GM18505 (cell line): ENCODE measurements at regions not wholly inside any gene's neighbourhood (a gene's known extent, or its start where the extent isn't known, plus 50 kb on each side); places are given as distances from the start of the nearest gene placed in this dataset.
"Not testable (repeated sequence)": the region's sequence is repeated elsewhere in the genome, so short reads cannot be mapped to it uniquely, and the experiment has no call there.

Experiments used
- ATAC-seq: cut with Tn5 transposase; IDR thresholded peaks from one replicate; pipeline ENCODE4 v1.9.1; 2021; ENCODE audit not compliant: unreplicated experiment
- POLR2A ChIP-seq: IDR thresholded peaks from 4 replicates; pipeline ENCODE4 v1.6.1; 2011; ENCODE audit warnings: borderline replicate concordance; ENCODE audit not compliant: insufficient read depth, insufficient read length; ENCODE audit errors: extremely low read depth

DNA sequence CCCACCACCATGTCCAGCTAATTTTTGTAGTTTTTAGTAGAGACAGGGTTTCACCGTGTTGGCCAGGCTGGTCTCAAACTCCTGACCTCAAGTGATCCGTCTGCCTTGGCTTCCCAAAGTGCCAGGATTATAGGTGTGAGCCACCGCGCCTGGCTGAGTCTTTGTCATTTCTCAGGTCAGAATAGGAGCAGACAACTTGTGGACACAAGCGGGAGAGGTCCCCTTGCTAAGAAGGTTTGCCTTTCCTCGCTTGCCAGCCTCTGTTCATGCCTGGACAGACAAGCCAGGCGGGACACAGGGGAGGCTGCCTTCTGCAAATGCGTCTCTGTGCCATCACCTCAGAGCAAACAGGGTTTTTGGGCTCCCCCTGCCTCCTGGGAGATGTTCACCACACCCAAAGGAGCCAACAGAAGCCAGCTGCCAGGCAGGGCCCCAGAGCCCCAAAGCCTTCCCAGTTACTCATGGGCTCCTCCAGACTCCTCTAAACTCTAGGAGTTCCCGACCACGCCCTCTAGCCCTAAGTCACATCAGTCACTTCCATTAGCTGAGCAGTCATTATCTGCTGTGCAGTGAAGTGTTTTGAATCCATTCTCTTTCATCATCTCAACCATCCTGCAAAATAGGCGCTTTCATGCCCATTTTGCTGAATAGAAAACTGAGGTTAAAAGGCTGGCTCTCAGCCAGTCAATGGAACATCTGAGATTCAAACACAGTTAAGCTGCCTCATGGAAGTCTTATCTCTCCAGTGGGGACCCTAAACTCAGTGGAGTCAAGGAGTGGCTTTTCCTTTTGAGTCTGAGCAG lies 245.0 kb downstream of the UACA start:
- no peak for ATAC-seq
- TF ChIP-seq POLR2A, result no peak

DNA sequence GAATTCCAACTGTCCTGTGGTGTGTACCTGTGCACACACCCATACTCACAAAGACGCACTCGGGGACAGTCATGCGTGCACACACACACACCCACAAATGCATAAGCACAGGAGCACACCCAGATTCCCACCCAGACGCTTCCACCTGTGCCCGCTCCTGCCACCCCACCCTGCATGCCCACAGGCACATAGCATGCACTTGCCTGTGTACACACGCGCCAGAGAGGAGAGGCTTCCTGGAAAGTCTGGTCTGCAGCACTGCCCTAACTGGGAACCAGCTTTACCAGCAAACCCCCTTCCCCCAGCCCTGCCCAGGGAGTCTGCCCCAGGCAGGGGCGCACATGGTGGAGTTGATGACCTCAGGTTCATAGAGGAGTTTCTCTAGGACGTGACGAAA lies 246.2 kb downstream of the UACA start:
- no peak for TF ChIP-seq POLR2A
- ATAC-seq, result no peak

DNA sequence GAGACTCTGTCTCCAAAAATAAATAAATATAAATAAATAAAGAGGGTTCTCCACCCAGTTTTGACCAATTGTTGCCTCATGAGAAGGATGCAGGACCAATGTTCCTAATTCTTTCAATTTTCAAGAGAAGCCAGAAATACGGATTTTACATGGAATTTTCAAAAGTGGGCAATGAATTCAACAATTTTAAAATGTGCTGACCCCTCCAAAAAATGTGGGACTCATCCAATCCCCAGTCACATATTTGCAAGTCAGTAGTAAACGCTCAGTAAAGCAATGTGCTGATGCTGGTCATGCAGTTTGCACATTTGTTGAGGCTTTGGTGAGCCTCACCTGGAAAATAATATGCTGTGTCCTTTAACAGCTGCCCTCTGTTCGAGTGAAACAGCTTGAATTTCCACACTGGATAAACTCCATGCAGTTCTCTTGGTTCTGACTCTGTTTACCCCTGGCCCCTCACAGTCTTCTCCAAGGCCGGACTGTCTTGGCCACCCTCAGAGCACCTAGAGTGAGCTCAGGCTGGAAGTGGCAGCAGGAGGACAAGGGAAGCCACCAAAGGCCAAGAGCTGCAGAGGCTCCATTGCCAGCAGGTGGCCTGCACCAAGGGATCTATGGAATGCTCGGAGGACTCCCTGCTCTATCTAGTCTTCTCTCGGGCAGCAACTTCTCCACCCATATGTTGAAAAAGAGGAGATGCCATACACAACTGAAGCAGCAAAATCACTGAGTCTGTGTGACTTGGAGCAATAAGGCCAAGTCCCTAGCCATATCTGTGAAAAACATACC lies 246.8 kb downstream of the UACA start:
- ATAC-seq, result no peak
- TF ChIP-seq POLR2A, result no peak

DNA sequence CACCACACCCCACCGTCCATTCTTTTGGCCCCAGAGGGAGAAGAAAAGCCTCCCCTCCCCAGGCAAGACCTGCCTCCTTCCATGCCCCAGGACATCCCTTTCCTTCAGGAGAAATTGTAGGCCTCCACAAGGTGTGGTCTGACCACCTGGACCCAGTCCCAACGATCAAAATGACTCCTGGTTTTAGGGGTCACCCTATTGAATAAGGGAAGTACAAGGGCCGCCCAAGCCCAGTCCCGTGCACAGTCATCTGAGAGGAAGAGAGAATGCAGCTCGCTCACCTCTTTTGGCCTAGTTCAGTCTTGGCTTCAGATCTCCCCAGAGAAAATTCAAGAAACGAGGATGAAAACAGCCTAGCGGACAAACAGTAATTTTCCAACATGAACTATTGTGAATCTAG lies 249.1 kb downstream of the UACA start:
- TF ChIP-seq POLR2A, result no peak
- ATAC-seq, result no peak

DNA sequence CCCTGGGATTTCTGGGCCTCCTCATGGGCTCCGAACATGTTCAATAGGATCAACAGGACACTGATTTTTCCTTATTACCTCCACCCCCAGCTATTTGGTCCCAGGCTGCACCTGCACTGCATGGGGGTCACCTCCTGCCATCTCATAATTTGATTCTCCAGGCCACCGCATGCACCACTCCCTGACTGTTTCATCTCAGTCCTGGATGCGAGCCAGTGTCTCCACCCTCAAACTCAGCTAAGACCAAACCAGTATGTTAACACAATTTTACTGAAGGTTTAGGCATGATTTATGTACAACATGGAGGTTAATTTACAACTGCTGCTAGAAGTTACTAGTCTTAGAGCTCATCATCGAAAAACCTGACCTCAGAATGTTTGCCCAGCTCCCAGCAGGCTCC lies 249.5 kb downstream of the UACA start:
- no peak for ATAC-seq
- TF ChIP-seq POLR2A, result no peak

DNA sequence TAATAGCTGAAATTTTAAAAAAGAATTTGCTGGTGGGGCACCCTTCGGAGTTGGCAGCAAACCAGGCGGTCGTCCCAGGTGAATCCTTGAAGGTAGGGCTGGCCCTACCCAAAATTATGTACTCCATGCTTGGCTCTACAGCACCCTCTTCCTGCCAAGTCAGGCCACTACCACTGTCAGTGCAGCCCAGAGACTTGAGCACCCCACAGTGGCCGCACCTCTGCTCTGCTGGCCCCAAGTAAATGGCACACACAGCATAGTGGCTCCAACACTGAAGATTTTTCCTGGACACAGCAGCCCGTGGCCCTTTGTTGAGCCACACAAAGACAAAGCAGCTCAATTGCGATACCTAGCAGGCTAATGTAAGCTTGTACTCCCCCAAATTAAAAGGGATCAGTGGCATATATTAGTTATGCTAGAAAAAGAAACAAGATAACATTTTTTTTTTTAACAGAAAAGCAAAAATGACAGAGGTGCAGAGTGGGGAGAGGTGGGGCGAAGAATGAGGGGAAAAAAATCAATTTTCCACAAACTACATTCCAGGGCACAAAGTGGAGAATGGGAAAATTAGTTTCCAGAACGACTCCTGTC lies 250.5 kb downstream of the UACA start:
- no peak for TF ChIP-seq POLR2A
- ATAC-seq, result no peak

DNA sequence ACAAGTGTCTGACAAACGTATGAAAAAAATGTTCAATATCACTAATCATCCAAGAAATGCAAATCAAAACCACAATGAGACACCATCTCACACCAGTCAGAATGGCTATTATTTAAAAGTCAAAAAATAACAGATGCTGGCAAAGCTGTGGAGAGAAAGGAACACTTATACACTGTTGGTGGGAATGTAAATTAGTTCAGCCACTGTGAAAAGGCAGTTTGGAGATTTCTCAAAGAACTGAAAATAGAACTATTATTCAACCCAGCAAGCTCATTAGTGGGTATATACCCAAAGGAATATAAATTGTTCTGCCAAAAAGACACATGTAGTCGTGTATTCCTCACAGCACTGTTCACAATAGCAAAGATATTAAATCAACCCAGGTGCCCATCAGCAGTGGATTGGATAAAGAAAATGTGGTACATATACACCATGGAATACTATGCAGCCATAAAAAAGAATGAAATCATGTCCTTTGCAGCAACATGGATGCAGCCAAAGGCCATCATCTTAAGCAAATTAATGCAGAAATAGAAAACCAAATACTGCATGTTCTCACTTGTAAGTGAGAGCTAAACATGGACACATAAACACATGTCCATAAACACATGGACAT lies 251.3 kb downstream of the UACA start:
- not testable (repeated sequence) for ATAC-seq

DNA sequence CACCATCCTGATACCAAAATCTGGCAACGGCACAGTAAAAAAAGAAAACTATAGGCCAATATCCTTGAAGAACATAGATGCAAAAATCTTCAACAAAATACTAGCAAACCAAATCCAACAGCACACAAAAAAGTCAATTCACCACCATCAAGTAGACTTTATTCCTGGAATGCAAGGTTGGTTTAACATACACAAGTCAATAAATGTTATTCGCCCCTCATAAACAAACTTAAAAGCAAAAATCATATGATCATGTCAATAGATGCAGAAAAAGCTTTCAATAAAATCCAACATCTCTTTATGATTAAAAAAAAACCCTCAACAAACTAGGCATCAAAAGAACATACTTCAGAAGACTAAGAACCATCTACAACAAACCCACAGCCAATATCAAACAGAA lies 252.9 kb downstream of the UACA start:
- ATAC-seq, result no peak
- TF ChIP-seq POLR2A, result no peak

DNA sequence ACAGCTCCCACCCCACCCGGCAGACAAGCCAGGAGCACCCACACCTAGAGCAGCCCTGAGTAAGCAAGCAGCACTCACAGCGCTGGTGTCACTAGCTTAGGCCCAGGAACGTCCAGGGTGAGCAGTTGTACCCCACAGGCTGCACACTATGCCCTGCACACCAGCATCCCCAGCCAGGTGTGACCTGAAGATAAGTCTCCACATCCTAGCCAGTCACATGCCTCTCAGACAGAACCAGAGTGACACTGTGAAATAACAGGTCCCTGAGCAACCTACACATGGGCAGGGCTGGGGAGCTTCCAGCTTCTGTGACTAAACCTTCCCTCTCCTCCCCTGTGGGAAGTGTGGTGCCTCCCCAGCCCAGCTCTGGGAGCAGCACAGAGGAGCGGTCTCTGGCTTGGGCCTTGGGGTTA lies 253.6 kb downstream of the UACA start:
- no peak for ATAC-seq
- TF ChIP-seq POLR2A, result no peak

DNA sequence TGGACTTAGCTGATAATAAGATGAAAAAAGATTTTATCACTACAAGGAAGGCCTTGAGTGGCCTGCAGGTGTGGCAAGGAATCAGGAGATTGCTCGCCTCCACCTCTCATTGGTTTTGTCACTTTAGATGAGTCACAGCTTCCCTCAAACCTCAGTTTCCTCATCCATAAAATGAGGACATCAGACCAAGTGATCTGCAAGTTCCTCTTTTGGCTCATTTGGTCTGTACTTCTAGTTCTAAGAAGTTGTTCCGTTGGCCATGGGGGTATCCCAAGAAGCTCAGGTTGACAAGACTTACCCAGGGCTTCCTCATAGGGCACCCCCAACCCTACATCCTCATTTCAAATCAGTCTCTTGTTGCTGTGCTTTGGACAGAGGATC lies 254.1 kb downstream of the UACA start:
- no peak for TF ChIP-seq POLR2A
- no peak for ATAC-seq

DNA sequence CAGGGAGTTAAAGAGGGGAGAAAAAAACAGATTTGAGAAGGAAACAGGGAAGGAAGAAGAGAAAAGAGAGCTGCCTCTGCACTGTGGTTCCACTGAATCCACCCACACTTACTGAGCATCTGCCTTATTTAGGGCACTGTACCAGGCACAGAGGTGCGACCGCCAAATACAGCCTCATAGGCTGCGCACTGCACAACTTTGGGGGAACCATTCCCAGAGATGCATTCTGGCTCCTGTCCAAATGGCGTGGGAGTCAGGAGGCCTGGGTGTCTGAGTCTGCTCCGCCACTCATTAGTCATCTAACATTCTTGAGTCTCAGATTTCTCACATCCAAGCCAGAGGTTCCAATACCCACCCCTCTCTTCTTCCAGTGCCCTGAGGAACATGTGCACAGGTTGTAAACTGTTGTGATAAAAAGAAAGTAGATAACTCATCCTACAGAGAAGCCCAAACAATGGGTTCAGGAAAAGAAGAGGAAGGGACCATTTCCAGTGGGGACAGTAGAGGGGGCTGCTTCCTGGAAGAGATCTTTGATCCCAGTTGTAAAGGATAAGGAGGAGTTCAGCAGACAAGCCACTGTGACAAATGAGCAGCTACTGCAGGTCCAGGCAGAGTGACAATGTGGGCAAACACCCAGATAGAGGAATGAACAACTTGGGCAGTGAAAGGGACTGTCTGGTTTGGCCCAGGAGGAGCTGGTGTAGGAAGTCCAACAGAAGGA lies 254.6 kb downstream of the UACA start:
- no peak for TF ChIP-seq POLR2A
- no peak for ATAC-seq

DNA sequence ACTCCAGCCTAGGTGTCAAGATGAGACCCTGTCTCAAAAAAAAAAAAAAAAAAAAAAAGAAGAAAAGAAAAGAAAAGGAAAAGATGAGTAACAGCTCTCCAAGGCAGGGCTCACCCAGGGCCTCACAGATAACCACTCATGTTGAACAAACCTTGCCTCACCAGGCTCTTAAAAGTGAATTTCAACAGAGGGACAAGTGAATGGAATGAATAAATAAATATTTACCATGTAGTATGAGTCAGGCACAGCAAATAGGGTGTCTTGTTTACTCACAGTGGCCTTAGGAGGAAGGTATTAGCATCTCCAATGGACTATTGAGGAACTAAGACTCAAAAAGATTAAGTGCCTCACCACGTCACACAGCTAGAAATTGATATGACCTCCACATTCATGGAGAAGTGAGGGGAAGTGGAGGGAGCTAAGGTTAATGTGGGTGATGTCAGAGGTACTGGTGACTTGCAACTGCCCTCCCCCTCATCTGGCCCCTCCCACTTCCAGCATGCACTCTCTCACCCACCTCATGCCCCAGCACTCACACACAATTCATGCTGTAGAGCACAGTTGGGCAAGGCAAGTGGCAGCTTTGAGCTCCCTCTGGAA lies 255.5 kb downstream of the UACA start:
- TF ChIP-seq POLR2A, result no peak

More for the DNA sequence above, 255.5 kb downstream of the UACA start:
- ATAC-seq, result no peak
